DMS114 treated with DMSO at 0.1 percent for 48 hours (cell line): ENCODE measurements at regions not wholly inside any gene's neighbourhood (a gene's known extent, or its start where the extent isn't known, plus 50 kb on each side); places are given as distances from the start of the nearest gene placed in this dataset.
"Not testable (repeated sequence)": the region's sequence is repeated elsewhere in the genome, so short reads cannot be mapped to it uniquely, and the experiment has no call there.

Experiments used
- DNase-seq: peaks from one replicate; lab custom pipeline; 2025; ENCODE audit not compliant: unreplicated experiment; lab: John Stamatoyannopoulos, UW

DNA sequence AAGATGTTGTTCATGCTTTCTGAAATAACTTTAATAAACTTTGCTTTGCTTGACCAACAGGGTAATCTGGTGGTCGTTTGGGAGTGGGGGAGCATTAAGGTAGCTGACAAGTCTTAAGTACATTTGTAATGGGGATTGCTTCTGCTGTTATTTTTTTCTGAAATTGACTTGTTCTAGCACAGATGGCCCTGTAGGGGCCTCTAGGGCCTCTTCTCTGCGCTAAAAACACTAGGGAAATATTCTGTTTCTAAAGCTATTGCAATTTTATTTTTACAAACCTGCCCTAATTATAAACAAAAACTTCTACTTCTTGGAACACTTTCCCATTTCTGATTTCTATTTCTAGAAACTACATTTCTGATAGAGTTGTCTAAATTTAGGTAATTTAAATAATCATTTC lies 191.3 kb upstream of the KCNJ3 start:
- DNase-seq, result no peak

GRCh38 chr2:154518872-154519271 lies 179.6 kb upstream of the KCNJ3 start:
- no peak for DNase-seq

DNA sequence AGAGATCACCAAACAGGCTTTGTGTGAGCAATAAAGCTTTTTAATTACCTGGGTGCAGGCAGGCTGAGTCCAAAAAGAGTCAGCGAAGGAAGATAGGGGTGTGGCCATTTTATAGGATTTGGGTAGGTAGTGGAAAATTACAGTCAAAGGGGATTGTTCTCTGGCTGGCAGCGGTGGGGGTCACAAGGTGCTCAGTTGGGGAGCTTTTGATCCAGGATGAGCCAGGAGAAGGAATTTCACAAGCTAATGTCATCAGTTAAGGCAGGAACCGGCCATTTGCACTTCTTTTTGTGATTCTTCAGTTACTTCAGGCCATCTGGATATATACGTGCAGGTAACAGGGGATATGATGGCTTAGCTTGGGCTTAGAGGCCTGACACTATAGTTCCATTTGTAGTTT lies 177.5 kb upstream of the KCNJ3 start:
- not testable (repeated sequence) for DNase-seq

- DNase-seq, result no peak
Measured at GRCh38 chr2:154526234-154526633, 172.3 kb upstream of the KCNJ3 start.

DNA sequence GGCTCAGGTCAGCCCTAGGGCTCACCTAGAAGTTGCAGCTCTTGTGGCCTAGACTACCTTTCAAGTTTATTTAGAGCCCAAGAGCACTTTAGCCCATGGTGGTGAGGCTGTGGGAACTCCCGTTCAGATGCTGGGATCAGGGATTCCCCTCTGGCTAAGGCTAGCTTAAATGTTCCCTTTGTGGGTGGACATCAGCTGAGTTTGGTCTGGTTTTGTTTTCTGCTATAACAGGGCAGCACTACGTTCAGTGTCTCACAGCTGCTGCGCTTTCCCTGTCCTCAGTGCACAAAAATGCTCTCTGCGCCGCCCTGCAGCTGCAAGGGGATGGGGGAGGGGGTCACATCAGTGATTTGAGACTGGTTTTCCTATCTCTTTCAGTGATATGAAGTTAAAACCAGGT lies 170.5 kb upstream of the KCNJ3 start:
- DNase-seq, result no peak

GRCh38 chr2:154532004-154532403 lies 166.5 kb upstream of the KCNJ3 start:
- DNase-seq, result no peak

DNA sequence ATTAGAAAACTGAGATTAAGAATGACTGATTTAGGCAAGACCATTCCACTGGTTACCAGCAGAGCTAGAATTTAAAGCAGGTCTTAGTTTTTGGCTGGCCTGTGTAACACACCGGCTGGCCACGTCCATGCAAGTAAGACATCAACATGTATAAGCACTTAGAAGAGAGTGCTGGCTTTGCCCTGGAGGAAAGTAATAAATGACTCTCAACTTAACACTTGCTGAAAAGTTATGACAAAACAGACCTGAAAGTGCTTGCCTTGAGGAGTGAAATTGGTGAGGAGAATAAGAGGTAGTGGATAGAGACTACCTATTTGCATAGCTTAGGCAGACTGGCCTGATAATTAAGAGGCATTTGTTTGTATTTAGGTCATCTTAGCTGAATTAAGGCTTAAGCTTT lies 165.7 kb upstream of the KCNJ3 start:
- DNase-seq, result no peak

DNA sequence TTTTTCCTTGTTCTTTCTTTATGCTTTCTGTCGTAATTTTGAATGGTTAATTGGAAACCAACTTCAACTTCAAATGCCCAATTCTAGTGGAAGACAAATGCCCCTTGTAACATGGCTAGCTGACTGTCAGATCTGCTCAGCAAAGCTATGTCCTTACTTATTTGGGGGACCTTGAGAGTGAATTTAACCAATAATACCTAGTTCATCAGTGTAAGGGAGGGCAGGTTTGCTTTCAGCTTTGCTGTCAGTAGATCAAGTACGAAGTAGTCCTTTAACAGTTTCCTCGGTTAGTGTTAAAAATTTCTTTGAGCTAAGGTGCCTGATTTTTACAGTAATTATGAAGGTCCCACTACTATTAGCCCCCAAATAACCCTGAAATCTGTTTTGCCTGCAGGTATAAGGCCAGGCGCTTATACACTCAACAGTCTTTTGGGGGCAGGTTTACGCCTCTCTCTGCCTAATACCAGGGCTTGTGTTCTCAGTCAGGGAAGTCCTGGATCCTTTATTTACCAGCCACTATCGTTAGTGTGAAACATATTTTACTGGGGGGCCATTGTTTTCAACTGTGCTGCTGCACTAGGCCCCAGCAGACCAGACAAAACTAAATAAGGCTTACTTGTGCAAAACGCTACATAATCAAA lies 165.1 kb upstream of the KCNJ3 start:
- DNase-seq, result no peak

DNA sequence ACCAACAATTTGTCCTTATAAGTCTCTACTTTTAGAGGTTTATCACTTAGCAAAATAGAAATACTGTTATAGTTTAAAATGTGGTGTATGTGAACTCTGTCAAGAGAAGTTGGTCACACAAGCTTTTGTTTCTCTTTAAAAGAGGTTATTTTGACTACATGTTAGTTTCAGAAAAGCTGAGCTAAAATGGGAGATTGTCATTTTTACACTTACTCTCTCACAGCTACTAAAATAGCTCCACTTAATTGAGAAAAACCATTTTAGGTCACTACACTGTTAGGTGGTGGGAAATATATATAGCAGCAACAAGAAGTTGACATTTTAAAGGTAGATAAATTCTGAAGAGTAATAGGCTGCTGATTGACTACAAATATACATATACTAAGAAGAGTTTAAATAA lies 161.5 kb upstream of the KCNJ3 start:
- DNase-seq, result no peak

DNA sequence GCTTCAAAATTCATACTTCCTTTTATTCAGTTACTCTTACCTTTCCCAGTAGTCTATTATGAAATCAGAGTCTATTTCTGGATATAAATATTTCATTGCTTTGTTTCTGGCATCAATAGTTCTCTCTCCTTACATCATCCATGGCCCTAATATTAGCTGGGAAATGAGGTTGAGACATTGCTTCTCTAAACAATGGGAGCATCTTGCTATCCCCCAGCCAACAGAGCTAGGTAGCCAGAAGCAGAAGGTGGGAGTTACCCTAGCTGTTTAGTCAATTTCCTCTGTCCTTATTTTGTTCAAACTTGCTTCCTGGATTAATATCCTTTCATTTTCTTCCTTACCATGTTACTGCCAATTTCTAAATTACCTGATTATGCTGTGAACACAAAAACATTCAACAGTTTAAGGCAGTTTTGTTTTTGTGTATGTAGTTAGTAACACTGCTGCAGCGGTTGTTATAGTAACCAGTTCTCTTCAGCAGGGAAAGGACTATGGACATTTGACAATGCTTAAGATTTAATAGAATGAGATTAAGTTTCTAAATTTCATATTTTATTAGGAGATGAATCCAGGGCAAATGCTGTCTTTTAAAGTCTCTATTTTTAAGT lies 160.5 kb upstream of the KCNJ3 start:
- DNase-seq, result no peak

DNA sequence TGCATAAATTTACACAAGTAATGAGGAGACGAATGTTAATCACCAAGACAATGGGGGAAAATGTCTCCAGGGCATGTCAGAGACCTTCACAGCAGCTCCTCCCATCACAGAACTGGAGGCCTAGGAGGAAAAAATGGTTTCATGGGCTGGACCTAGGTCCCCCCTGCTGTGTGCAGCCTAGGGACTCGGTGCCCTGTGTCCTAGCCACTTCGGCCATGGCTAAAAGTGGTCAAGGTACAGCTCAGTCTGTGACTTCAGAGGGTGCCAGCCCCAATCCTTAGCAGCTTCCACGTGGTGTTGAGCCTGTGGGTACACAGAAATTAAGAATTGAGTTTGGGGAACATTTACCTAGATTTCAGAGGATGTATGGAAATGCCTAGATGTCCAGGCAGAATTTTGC lies 152.2 kb upstream of the KCNJ3 start:
- DNase-seq, result no peak

- no peak for DNase-seq
Measured at GRCh38 chr2:154549869-154550268, 148.6 kb upstream of the KCNJ3 start.

DNA sequence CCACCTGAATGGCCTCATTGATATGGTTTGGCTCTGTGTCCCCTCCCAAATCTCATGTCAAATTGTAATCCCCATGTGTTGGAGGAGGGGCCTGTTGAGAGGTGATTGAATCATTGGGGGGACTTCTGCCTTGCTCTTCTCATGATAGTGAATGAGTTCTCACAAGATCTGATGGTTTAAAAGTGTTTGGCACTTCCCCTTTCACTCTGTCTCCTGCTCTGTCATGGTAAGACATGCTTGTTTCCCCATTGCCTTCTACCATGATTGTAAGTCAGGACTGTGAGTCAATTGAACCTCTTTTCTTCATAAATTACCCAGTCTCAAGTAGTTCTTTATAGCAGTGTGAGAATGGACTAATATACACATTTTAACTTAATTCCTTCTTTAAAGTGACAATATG lies 146.8 kb upstream of the KCNJ3 start:
- no peak for DNase-seq

GRCh38 chr2:154554046-154554445 lies 144.4 kb upstream of the KCNJ3 start:
- DNase-seq, result no peak

GRCh38 chr2:154555710-154556109 lies 142.8 kb upstream of the KCNJ3 start:
- no peak for DNase-seq

- no peak for DNase-seq
Measured at GRCh38 chr2:154556146-154556545, 142.3 kb upstream of the KCNJ3 start.

GRCh38 chr2:154556607-154557006 lies 141.9 kb upstream of the KCNJ3 start:
- DNase-seq, result no peak

- DNase-seq, result no peak
Measured at GRCh38 chr2:154557906-154558305, 140.6 kb upstream of the KCNJ3 start.

DNA sequence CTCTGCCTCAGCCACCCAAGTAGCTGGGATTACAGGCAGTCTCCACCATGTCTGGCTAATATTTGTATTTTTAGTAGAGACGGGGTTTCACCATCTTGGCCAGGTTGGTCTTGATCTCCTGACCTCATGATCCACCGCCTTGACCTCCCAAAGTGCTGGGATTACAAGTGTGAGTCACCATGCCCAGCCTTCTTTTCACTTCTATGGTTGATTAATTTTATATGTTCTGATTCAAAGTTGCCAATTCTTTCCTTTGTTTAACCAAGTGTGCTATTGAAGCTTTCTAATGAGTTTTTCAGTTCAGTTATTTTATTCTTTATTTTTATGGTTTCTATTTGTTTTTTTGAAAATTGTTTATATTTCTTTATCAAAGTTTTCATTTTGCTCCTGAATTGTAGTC lies 133.1 kb upstream of the KCNJ3 start:
- DNase-seq, result no peak

- DNase-seq, result no peak
Measured at GRCh38 chr2:154568413-154568812, 130.1 kb upstream of the KCNJ3 start.

- DNase-seq, result no peak
Measured at GRCh38 chr2:154570501-154570900, 128.0 kb upstream of the KCNJ3 start.

DNA sequence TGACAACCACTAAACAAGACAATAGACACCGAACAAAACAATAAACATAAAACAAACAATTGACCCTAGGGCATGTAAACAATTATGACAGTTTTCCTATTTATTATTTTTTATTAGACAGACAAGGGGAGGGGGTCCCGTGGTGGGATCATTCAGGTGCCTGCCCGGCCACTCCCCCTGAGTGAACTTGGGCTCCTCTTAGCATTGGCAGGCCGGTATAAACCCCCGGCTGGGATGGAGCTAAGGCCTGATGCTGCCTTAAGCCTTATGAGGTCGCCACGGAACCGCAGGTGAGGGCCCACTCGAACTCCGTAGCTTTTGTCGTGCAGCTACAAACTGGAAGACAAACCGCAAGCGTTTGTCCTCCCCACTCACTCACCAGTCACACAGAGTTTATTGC lies 121.8 kb upstream of the KCNJ3 start:
- DNase-seq, result not testable (repeated sequence)

GRCh38 chr2:154577390-154577789 lies 121.1 kb upstream of the KCNJ3 start:
- DNase-seq, result no peak
